ENCODE measurements at regions not wholly inside any gene's neighbourhood (a gene's known extent, or its start where the extent isn't known, plus 50 kb on each side); places are given as distances from the start of the nearest gene placed in this dataset.

- H3K4me3 ChIP-seq (ENCODE audit: low read depth, low read length), result no peak overlapping the region
- no peak for TF ChIP-seq CTCF (IDR thresholded peaks at IDR 0.05; ENCODE audit: low read depth, low read length, missing control alignments)
- DNase-seq (ENCODE audit: low read depth), result no peak
Measured at GRCh38 chr4:10253765-10254164, 137.2 kb upstream of the WDR1 start.

- DNase-seq (ENCODE audit: low read depth), result no peak
- no peak overlapping the region for H3K4me3 ChIP-seq (ENCODE audit: low read depth, low read length)
- no peak for TF ChIP-seq CTCF (IDR thresholded peaks at IDR 0.05; ENCODE audit: low read depth, low read length, missing control alignments)
Measured at GRCh38 chr4:10245751-10246150, 129.2 kb upstream of the WDR1 start.

GRCh38 chr4:10243856-10244255 is 127.3 kb upstream of the WDR1 start:
- no peak overlapping the region for H3K4me3 ChIP-seq (ENCODE audit: low read depth, low read length)
- TF ChIP-seq CTCF (IDR thresholded peaks at IDR 0.05; ENCODE audit: low read depth, low read length, missing control alignments), result no peak
- DNase-seq (ENCODE audit: low read depth), result no peak

- no peak for TF ChIP-seq CTCF (IDR thresholded peaks at IDR 0.05; ENCODE audit: low read depth, low read length, missing control alignments)
- H3K4me3 ChIP-seq (ENCODE audit: low read depth, low read length), result no peak overlapping the region
- DNase-seq (ENCODE audit: low read depth), result no peak
Measured at GRCh38 chr4:10240691-10241090, 124.1 kb upstream of the WDR1 start.

GRCh38 chr4:10239982-10240654 is 123.5 kb upstream of the WDR1 start:
- TF ChIP-seq CTCF (IDR thresholded peaks at IDR 0.05; ENCODE audit: low read depth, low read length, missing control alignments), result no peak
- DNase-seq (ENCODE audit: low read depth), result no peak
- H3K4me3 ChIP-seq (ENCODE audit: low read depth, low read length), result no peak overlapping the region

GRCh38 chr4:10237131-10237530 is 120.5 kb upstream of the WDR1 start:
- no peak for TF ChIP-seq CTCF (IDR thresholded peaks at IDR 0.05; ENCODE audit: low read depth, low read length, missing control alignments)
- H3K4me3 ChIP-seq (ENCODE audit: low read depth, low read length), result no peak overlapping the region
- no peak for DNase-seq (ENCODE audit: low read depth)

- no peak for TF ChIP-seq CTCF (IDR thresholded peaks at IDR 0.05; ENCODE audit: low read depth, low read length, missing control alignments)
- DNase-seq (ENCODE audit: low read depth), result no peak
- H3K4me3 ChIP-seq (ENCODE audit: low read depth, low read length), result no peak overlapping the region
Measured at GRCh38 chr4:10232114-10232513, 115.5 kb upstream of the WDR1 start.

All from GM12864 (cell line).